Osteoblast (primary cell): ENCODE measurements at regions not wholly inside any gene's neighbourhood (a gene's known extent, or its start where the extent isn't known, plus 50 kb on each side); places are given as distances from the start of the nearest gene placed in this dataset.

Experiments
- DNase-seq: peaks from one replicate; pipeline ENCODE4 v3.0.0; 2011; ENCODE audit warnings: low spot score, mixed read lengths; ENCODE audit not compliant: insufficient read length; ENCODE audit errors: missing footprints
- H2AFZ ChIP-seq: 2 replicates; pipeline ENCODE4 v1.6.0; 2011; ENCODE audit warnings: mild to moderate bottlenecking, low read length
- H3K27ac ChIP-seq: 2 replicates; pipeline ENCODE4 v1.5.1; 2011; ENCODE audit warnings: mild to moderate bottlenecking, low read depth, low read length, moderate library complexity
- H3K27me3 ChIP-seq: 2 replicates; pipeline ENCODE4 v1.6.0; 2012; ENCODE audit warnings: mild to moderate bottlenecking, control low read depth, inconsistent platforms, low read length, moderate library complexity; ENCODE audit not compliant: insufficient read depth
- H3K36me3 ChIP-seq: 2 replicates; pipeline ENCODE4 v1.5.1; 2011; ENCODE audit warnings: mild to moderate bottlenecking, low read length, control low read depth, moderate library complexity; ENCODE audit not compliant: insufficient read depth
- H3K4me1 ChIP-seq: 2 replicates; pipeline ENCODE4 v1.5.1; 2011; ENCODE audit warnings: mild to moderate bottlenecking, low read length, control low read depth, moderate library complexity; ENCODE audit not compliant: insufficient read depth
- H3K4me2 ChIP-seq: 2 replicates; pipeline ENCODE4 v1.6.0; 2011; ENCODE audit warnings: mild to moderate bottlenecking, low read length; ENCODE audit not compliant: insufficient read depth
- H3K4me3 ChIP-seq: fragments of 200-600 bp; sonication (generic); 3 replicates; pipeline ENCODE4 v1.5.1; 2012; ENCODE audit warnings: mild to moderate bottlenecking, low read length, inconsistent platforms; ENCODE audit not compliant: insufficient read depth
- H3K79me2 ChIP-seq: 2 replicates; pipeline ENCODE4 v1.6.0; 2012; ENCODE audit warnings: mild to moderate bottlenecking, low read length, control low read depth, inconsistent platforms; ENCODE audit not compliant: insufficient read depth
- H3K9me3 ChIP-seq: 2 replicates; pipeline ENCODE4 v1.5.1; 2011; ENCODE audit warnings: low read depth, low read length, control low read depth
- H4K20me1 ChIP-seq: 2 replicates; pipeline ENCODE4 v1.6.0; 2012; ENCODE audit warnings: mild to moderate bottlenecking, low read length, control low read depth; ENCODE audit not compliant: insufficient read depth
- CTCF ChIP-seq: IDR thresholded peaks from 2 replicates; pipeline ENCODE4 v1.5.1; 2011; ENCODE audit warnings: mild to moderate bottlenecking, low read depth, low read length, moderate library complexity; ENCODE audit errors: extremely low read depth

GRCh38 chr20:12913781-12914443 is 94.9 kb upstream of the SPTLC3 start:
- no peak overlapping the region for H3K4me3 ChIP-seq
- H3K36me3 ChIP-seq, result no peaks in the 10 kb centered on the region
- no peaks in the 10 kb centered on the region for H3K27me3 ChIP-seq
- TF ChIP-seq CTCF, result no peak
- H3K79me2 ChIP-seq, result no peaks in the 10 kb centered on the region
- no peak for DNase-seq
- H3K4me1 ChIP-seq, result no peaks in the 10 kb centered on the region
- H4K20me1 ChIP-seq, result no peaks in the 10 kb centered on the region
- no peak overlapping the region for H3K4me2 ChIP-seq
- no peaks in the 10 kb centered on the region for H3K9me3 ChIP-seq
- no peak overlapping the region for H3K27ac ChIP-seq
- H2AFZ ChIP-seq, result no peak overlapping the region

GRCh38 chr20:12914804-12915203 is 94.0 kb upstream of the SPTLC3 start:
- no peak overlapping the region for H3K27ac ChIP-seq
- no peaks in the 10 kb centered on the region for H3K9me3 ChIP-seq
- DNase-seq, result no peak
- no peak overlapping the region for H3K4me3 ChIP-seq
- no peak for TF ChIP-seq CTCF
- no peak overlapping the region for H3K4me2 ChIP-seq
- H3K36me3 ChIP-seq, result no peaks in the 10 kb centered on the region
- no peaks in the 10 kb centered on the region for H3K27me3 ChIP-seq
- no peak overlapping the region for H2AFZ ChIP-seq
- no peaks in the 10 kb centered on the region for H3K4me1 ChIP-seq
- H3K79me2 ChIP-seq, result no peaks in the 10 kb centered on the region
- no peaks in the 10 kb centered on the region for H4K20me1 ChIP-seq

- Histone ChIP-seq H3K4me2 (no peak overlapping the region), H4K20me1 (no peaks in the 10 kb centered on the region), H3K4me1 (no peaks in the 10 kb centered on the region), H3K9me3 (no peaks in the 10 kb centered on the region), H3K36me3 (no peaks in the 10 kb centered on the region), H3K27me3 (peaks cover 2% of the 10 kb centered on the region), H2AFZ (no peak overlapping the region), H3K27ac (no peak overlapping the region), H3K79me2 (no peaks in the 10 kb centered on the region), H3K4me3 (no peak overlapping the region)
- no peak for TF ChIP-seq CTCF
- DNase-seq, result no peak
Observed at GRCh38 chr20:12916699-12917098, 92.1 kb upstream of the SPTLC3 start.

- Histone ChIP-seq H3K4me1 (peaks cover 26% of the 10 kb centered on the region), H3K36me3 (no peaks in the 10 kb centered on the region), H3K27ac (no peak overlapping the region), H3K9me3 (no peaks in the 10 kb centered on the region), H3K4me2 (no peak overlapping the region), H3K4me3 (no peak overlapping the region), H4K20me1 (no peaks in the 10 kb centered on the region), H3K79me2 (no peaks in the 10 kb centered on the region), H2AFZ (no peak overlapping the region), H3K27me3 (peaks cover 8% of the 10 kb centered on the region)
- DNase-seq, result no peak
- TF ChIP-seq CTCF, result no peak
Observed at GRCh38 chr20:12924126-12924525, 84.6 kb upstream of the SPTLC3 start.
